Coronary artery (tissue), 2 donors: ENCODE measurements at regions not wholly inside any gene's neighbourhood (a gene's known extent, or its start where the extent isn't known, plus 50 kb on each side); places are given as distances from the start of the nearest gene placed in this dataset.

Experiments used
- DNase-seq: peaks from one replicate; pipeline ENCODE4 v3.0.0-alpha.2; 2017; ENCODE audit warnings: low spot score
- H3K27ac ChIP-seq, 2 donors: fragments of 200-600 bp; sonication (generic); one replicate each; pipeline ENCODE4 v1.5.1; 2016 to 2019
- H3K4me3 ChIP-seq: fragments of 200-600 bp; sonication (generic); 2 replicates; pipeline ENCODE4 v1.5.1; 2016; ENCODE audit warnings: mild to moderate bottlenecking, moderate library complexity
- CTCF ChIP-seq: fragments of 200-600 bp; sonication (generic); IDR thresholded peaks from one replicate; pipeline ENCODE4 v1.5.1; 2019; ENCODE audit warnings: antibody characterized with exemption

- Histone ChIP-seq H3K27ac (no peak overlapping the region), H3K4me3 (no peak overlapping the region)
- no peak for TF ChIP-seq CTCF
- no peak for DNase-seq
Observed at GRCh38 chr4:59348949-59349348, 1851.2 kb upstream of the ADGRL3 start.

GRCh38 chr4:59369229-59369628 lies 1830.9 kb upstream of the ADGRL3 start:
- no peak overlapping the region for H3K4me3 ChIP-seq
- DNase-seq: no peak
- TF ChIP-seq CTCF: no peak
- no peak overlapping the region for H3K27ac ChIP-seq

- no peak for TF ChIP-seq CTCF
Observed at GRCh38 chr4:59374416-59374815, 1825.7 kb upstream of the ADGRL3 start.

GRCh38 chr4:59380841-59381366 lies 1819.2 kb upstream of the ADGRL3 start:
- TF ChIP-seq CTCF: no peak
- no peak overlapping the region for H3K4me3 ChIP-seq
- no peak for DNase-seq
- no peak overlapping the region for H3K27ac ChIP-seq

More at GRCh38 chr4:59374416-59374815, 1825.7 kb upstream of the ADGRL3 start:
- Histone ChIP-seq H3K27ac (no peak overlapping the region), H3K4me3 (no peak overlapping the region)
- DNase-seq: no peak

- no peak for TF ChIP-seq CTCF
- DNase-seq: no peak
- Histone ChIP-seq H3K4me3 (no peak overlapping the region), H3K27ac (no peak overlapping the region)
Observed at GRCh38 chr4:59381591-59381990, 1818.5 kb upstream of the ADGRL3 start.

GRCh38 chr4:59387759-59388758 lies 1812.1 kb upstream of the ADGRL3 start:
- no peak overlapping the region for H3K4me3 ChIP-seq
- no peak for DNase-seq
- no peak overlapping the region for H3K27ac ChIP-seq
- no peak for TF ChIP-seq CTCF

- no peak overlapping the region for H3K27ac ChIP-seq
- DNase-seq: no peak
- no peak overlapping the region for H3K4me3 ChIP-seq
- TF ChIP-seq CTCF: no peak
Observed at GRCh38 chr4:59393780-59394179, 1806.3 kb upstream of the ADGRL3 start.
